NCI-H69 (cell line): ENCODE measurements at regions not wholly inside any gene's neighbourhood (a gene's known extent, or its start where the extent isn't known, plus 50 kb on each side); places are given as distances from the start of the nearest gene placed in this dataset.

Source experiments
- DNase-seq: peaks from one replicate; lab custom pipeline; 2025; lab: John Stamatoyannopoulos, UW

- peak; percentile 47 for DNase-seq
Observed at GRCh38 chr9:20042128-20042711, 253.4 kb upstream of the SLC24A2 start.

DNA sequence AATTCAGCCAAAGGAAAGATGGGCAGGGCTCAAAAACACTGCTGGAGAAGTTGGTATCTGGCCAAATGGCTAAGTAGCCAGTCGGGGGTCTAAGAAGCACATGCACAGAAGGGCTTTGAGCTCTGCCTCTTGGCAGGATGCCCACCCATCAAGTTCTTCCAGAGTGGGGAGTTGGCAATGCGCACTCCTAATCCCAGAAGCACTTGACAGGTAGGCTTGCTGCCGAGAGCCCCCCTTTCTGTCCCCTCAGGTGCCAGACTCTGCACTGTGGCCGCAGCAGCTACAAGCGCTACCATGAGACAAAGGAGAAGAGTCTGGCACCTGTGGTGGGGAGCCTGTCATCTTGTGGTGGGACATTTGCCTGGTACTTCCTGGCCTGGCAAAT is 252.9 kb upstream of the SLC24A2 start:
- peak; percentile 95 for DNase-seq

DNA sequence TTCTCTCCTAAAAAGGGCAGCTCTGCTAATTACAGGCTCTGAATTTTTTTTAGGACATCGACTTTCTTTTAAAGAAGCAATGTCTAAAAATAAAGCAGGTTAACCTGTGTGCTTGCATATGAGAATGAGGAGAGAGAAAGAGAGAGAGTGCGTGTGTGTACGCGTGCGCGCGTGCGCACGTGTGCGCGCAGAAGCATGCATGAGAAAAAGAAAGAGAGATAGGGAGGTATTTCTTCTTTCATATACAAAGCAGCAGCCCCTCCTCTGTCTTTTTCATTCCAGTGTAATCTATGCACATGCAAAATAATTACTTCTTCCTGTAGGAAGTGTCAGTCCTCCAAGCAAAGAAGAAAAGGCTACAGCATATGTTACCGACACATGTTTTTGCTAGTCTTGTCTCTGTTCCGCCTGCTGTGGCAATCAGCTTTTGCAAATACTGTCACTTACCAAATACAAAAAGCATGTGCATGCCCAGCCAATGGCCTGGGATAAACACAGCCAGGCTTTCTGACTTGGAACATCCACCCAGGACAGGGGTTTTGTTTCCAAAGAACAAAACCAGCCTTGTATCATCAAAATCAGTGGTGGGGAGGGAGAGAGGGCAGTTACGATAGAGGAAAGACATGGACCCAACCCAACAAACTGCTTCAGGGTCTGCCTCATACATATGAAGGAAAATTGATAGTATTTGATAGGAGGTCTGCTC is 252.3 kb upstream of the SLC24A2 start:
- peak; percentile 84 for DNase-seq

- no peak for DNase-seq
Observed at GRCh38 chr9:20037699-20038098, 248.9 kb upstream of the SLC24A2 start.

DNA sequence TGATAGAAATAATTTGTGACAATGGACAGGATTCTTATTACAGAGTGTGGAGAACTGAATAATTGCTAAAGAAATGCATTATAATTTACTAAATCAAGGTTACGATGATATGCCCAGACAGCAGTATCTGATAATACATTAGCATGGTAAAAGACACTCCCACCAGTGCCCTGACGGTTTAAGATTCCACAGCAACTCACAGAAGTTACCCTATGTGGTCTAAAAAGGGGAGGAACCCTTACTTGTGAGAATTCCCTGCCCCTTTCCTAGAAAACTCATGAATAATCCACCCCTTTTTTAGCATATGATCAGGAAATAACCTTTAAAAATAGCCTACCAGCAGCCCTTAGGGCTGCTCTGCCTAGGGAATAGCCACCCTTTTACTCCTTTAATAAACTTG is 244.7 kb upstream of the SLC24A2 start:
- no peak for DNase-seq

DNA sequence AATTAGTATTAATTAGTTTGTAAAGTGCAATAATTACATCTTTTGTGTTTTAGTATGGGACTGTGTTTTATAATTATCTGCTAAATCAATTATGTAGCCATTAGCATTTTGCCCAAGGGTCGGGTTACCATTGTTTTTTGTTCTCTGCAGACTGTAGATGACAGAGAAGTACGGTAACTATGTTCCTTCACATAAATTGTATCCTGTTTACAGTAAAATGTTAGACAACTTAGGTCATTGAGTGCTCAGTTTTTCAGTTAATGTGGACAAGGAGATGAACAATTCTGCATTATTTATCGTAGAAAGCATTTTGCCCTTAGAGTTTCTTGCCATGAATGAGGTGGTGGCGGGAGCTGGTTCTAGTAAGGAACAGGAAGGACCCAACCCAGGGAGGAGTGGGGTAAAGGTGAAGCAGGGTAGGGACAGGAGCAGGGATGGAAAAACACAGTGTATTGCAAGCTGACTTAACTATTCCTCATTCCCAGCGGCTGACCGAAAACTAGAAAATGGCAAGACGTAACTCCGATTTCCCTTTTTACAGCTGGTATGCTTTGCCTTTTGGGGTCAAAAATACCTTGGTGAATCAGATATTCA is 243.7 kb upstream of the SLC24A2 start:
- peak; percentile 12 for DNase-seq

DNA sequence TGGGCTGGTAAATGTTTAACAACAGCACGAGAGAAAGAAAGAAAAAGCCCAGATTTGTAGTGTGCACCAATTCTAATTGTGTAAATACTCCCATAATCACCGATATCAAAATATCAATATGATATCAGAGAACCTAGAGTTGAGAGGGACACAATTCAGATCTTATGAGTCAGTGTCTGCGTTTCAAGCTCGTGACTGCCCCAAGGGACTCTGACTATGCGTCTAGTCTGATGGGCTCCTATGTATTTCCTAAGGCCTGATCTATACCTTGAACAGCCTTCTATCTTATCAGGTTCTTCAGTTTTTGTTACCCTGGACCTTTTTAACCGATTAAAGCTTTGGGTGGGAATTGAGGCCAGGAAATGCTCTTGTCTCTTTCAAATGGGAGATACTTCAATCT is 243.0 kb upstream of the SLC24A2 start:
- peak; percentile 12 for DNase-seq

- DNase-seq, result no peak
Observed at GRCh38 chr9:20030671-20031070, 241.8 kb upstream of the SLC24A2 start.

DNA sequence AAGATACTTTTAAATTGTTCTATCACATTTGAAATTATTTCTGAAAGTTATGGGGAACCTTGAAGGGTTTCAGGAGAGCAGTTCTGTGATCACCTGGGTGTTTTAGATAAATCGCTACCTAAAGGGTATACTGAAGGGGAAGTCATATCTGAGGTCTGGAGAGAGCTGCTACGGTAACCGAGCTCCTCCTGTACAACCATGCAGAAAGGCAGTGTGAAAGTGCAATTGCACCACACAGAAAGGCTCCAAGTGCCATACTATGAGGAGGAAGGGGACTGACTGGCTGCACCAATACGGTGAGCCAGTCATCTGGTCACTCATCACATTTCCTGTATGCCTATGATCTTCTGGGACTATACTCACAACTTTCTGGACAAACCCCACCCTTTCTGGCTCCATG is 241.4 kb upstream of the SLC24A2 start:
- no peak for DNase-seq

- no peak for DNase-seq
Observed at GRCh38 chr9:20028849-20029231, 240.0 kb upstream of the SLC24A2 start.

GRCh38 chr9:20028192-20028848 is 239.5 kb upstream of the SLC24A2 start:
- DNase-seq, result no peak

- DNase-seq, result peak; percentile 39
Observed at GRCh38 chr9:20023961-20024571, 235.2 kb upstream of the SLC24A2 start.

DNA sequence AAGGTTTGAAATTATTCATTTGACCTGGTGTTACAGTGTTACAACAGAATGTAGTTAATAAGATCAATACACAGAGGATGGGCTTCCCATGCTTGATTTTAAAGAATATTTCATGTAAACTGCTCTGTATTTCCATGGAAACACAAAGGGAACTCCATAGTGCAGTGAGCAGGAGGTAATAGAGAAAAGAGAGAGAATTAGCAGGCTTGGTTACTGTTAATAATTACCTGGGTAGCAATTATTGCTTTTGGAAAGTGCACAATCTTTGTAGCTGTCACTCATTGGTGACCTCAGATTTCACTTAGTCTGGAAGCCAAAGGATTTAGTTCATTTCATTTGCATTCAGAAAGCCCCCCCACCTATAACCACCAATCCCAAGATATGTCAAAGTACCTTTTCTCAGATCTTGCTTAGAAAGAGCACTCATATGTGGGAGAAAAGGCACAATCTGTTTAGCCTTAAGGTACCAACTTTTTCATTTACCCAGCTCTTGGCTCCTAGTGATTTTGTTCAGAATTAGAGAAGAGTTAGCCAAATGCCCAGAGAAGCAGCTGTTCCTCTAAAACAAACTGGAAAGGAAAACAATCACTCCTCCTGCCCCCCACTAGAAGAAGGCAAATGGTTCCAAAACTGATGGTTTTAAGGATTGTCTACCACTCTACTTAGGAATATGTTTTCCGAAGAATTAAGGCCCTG is 234.5 kb upstream of the SLC24A2 start:
- DNase-seq, result peak; percentile 39

DNA sequence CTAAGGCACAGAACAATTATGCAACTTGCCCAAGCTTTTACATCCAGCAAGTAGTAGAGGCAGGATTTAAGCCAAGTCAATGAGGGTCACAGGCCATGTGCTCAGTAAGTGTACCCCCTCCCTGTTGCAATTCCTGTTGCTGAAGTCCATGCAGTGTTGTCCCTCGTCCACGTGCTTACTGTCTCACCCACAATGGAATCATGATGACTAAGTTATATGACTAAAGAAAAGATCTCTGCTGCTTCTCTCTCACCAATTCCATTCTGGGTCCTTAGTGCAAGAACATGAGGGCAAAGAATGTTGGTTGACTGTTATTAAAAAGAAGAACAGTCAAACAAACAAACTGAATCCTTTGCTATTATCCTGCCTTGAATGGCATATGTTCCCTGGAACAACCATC is 233.6 kb upstream of the SLC24A2 start:
- DNase-seq, result no peak

DNA sequence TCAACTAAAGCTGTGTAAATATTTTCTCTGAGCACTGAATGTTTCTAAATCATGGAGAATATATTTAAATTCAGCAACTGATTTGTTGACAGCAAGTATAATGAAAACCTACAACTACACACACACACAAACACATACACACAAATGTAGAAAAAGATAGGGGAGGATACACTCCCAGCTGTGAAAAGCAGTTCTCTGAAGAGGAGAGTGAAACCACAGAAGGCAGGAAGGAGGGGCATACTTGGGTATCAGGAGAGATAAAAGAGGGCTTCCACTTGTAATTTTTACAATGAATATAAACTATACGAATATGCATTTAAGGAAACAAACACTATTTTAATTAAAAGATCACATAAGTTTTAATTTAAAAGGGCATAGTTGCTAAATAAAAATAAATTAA is 227.8 kb upstream of the SLC24A2 start:
- DNase-seq, result no peak

DNA sequence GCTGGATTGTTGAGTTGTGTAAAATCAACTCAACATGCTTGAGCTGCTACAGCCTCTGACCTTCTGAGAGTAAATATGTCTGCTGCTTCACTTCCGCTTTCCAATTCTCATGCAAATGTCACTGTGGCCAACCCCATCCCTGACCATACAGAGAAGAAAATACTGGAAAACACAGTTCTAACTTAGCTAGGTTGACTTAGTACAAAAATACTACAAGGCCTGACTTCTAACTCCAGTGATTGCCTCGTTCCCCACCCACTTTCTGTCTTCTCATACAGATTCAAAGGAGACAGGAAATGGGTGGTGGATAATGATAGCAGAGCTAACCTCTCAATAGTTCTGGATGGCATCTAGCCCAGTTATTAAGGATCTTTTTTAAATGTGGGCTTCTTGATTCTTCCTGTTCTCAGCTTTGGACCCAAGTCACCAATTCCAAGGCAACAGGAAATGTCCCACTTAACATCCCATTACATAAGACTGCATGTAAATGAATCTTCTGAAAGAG is 226.6 kb upstream of the SLC24A2 start:
- peak; percentile 18 for DNase-seq

- DNase-seq, result no peak
Observed at GRCh38 chr9:20014168-20014567, 225.3 kb upstream of the SLC24A2 start.

DNA sequence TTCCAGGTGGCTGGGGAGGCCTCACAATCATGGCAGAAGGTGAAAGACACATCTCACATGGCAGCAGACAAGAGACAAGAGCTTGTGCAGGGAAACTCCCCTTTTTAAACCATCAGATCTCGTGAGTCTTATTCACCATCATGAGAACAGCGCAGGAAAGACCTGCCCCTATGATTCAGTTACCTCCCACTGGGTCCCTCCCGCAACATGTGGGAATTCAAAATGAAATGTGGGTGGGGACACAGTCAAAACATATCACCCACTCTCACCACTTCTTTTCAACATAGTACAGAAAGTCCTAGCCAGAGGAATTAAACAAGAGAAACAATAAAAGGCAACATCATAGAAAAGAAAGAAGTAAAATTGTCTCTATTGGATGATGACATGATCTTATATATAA is 223.4 kb upstream of the SLC24A2 start:
- no peak for DNase-seq

DNA sequence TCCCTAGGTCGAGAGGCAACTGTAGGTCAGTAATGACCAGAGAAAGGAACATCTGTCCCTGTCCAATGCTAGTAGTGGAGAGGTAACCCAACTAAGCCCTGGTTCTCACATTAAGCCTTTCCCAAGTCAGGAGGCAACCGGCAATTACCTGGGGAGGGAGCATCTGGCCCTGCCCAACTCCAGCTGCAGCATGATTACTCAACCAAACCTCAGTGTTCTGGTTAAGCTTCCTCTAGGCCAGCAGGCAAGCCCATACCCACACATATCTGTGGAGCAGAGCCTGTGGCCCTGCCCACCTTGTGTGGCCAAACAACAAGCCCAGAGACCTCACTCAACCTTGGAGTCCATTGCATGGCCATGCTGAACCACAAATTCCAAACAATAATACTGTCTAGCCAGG is 220.8 kb upstream of the SLC24A2 start:
- DNase-seq, result peak; percentile 18

- no peak for DNase-seq
Observed at GRCh38 chr9:20002011-20002410, 213.2 kb upstream of the SLC24A2 start.

DNA sequence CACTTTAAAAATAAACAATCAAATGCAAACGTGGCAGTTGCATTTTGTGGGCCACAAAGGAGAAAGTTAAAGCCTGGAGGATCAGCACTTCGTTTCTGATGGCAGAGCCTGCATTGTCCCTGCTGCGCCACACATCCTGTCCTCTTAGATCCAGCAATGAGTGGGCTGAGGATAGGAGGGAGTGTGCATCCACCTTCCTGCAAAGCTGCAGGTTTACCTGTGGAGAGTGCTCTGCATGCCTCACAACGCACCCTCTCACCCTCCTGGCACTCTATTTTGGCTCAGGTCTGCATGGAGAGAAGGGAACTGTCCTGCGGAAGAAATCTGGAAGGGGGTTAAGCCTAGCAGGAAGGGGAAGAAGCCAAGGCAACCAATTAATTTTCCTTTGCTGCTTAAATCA is 212.2 kb upstream of the SLC24A2 start:
- DNase-seq, result no peak

GRCh38 chr9:19999491-20000057 is 210.7 kb upstream of the SLC24A2 start:
- no peak for DNase-seq
